BLaER1 treated with 17β-estradiol and CSF1 and Interleukin-3, amounts not matched to agents 10 nM and 100 nM (cell line): ENCODE measurements at regions not wholly inside any gene's neighbourhood (a gene's known extent, or its start where the extent isn't known, plus 50 kb on each side); places are given as distances from the start of the nearest gene placed in this dataset.
"Not testable (repeated sequence)": the region's sequence is repeated elsewhere in the genome, so short reads cannot be mapped to it uniquely, and the experiment has no call there.

Source experiments
- H3K27ac ChIP-seq, 11 experiments: shearing (Covaris generic); formaldehyde crosslinking; 2 replicates each; pipeline ENCODE4 v1.8.1; 2022
- H3K27me3 ChIP-seq, 11 experiments: shearing (Covaris generic); formaldehyde crosslinking; 2 replicates each; pipeline ENCODE4 v1.8.1; 2022
- H3K36me3 ChIP-seq, 11 experiments: shearing (Covaris generic); formaldehyde crosslinking; 2 replicates each; pipeline ENCODE4 v1.8.1; 2022
- H3K4me1 ChIP-seq, 10 experiments: shearing (Covaris generic); formaldehyde crosslinking; 2 replicates each; pipeline ENCODE4 v1.8.1; 2022
- H3K4me2 ChIP-seq, 11 experiments: shearing (Covaris generic); formaldehyde crosslinking; 2 replicates each; pipeline ENCODE4 v1.8.1; 2022
- H3K4me3 ChIP-seq, 10 experiments: shearing (Covaris generic); formaldehyde crosslinking; 2 replicates each; pipeline ENCODE4 v1.8.1; 2022
- H3K9ac ChIP-seq, 11 experiments: shearing (Covaris generic); formaldehyde crosslinking; 2 replicates each; pipeline ENCODE4 v1.8.1; 2022
- H3K9me3 ChIP-seq, 11 experiments: shearing (Covaris generic); formaldehyde crosslinking; replicated peaks in 1 of 11; 2 replicates each; pipeline ENCODE4 v1.8.1; 2022
- H4K20me1 ChIP-seq, 11 experiments: shearing (Covaris generic); formaldehyde crosslinking; 2 replicates each; pipeline ENCODE4 v1.8.1; 2022
- Cebpa-rat ChIP-seq, 11 experiments: shearing (Covaris generic); IDR thresholded peaks; 2 replicates each; pipeline ENCODE4 v1.8.1; 2022

DNA sequence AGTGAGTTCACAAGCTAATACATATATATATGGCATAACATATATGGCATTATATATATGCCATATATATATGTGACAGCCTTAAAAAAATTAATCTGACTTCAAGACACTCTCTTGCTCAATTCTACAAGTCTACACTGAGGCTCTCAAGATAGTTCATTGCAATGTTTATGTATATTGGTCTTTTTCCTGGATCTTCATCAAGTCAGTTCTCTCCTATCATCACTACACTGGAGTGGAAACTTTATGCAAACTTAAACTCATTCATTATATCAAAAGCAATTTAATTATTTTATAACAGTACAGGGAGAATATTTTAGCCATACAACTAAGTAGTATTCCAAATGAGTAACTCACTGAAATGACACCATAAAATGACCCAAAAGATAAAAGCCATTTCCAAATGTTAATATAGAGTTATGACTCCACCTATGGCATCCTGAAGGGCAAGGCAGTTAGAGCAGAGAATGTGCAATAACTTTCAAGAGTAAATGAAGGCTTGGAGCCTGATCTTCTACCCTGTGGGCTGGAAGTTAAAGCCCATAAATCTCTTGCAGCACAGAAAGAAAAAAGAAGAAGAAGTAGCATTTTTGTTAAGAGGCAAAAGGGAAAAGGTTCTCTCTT is 176.3 kb upstream of the SLIT2 start:
- no peaks in the 10 kb centered on the region for H3K4me1 ChIP-seq
- no peak overlapping the region for H3K9ac ChIP-seq
- no peaks in the 10 kb centered on the region; a peak in 1 of 22 replicates for H4K20me1 ChIP-seq
- peaks cover 0 to 10% (median 0%) of the 10 kb centered on the region in 11 experiments; a peak in 2 of 22 replicates for H3K9me3 ChIP-seq
- no peak overlapping the region for H3K4me2 ChIP-seq
- no peak for TF ChIP-seq Cebpa-rat (IDR thresholded peaks at IDR 0.05)
- no peaks in the 10 kb centered on the region for H3K27me3 ChIP-seq
- H3K27ac ChIP-seq: no peak overlapping the region
- H3K36me3 ChIP-seq: no peaks in the 10 kb centered on the region
- H3K4me3 ChIP-seq: no peak overlapping the region

DNA sequence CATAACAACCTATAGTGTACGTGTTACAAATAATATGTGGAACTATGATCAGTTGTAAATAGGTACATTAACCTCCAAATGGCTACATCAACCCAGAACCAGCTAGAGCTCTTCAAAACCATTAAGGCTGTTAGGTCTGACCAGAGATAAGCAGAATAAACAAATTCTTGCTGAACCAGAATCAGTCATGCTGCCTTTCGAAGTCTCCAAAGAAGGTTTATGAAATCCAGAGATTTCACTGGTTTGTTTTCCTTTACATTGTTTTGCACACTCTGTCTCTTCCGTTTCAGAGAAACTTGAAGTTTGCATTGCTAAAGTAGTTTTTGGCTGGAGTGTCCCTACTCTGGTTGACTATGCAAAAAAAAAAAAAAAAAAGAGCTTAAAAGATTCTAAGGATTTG is 177.3 kb upstream of the SLIT2 start:
- H3K27me3 ChIP-seq: no peaks in the 10 kb centered on the region
- TF ChIP-seq Cebpa-rat (IDR thresholded peaks at IDR 0.05): no peak
- no peak overlapping the region for H3K4me2 ChIP-seq
- H3K9ac ChIP-seq: no peak overlapping the region
- no peaks in the 10 kb centered on the region for H3K4me1 ChIP-seq
- H3K4me3 ChIP-seq: no peak overlapping the region
- H3K9me3 ChIP-seq: peaks cover 0 to 10% (median 0%) of the 10 kb centered on the region in 11 experiments; a peak in 2 of 22 replicates
- H3K36me3 ChIP-seq: no peaks in the 10 kb centered on the region
- H4K20me1 ChIP-seq: no peaks in the 10 kb centered on the region; a peak in 1 of 22 replicates
- no peak overlapping the region for H3K27ac ChIP-seq

DNA sequence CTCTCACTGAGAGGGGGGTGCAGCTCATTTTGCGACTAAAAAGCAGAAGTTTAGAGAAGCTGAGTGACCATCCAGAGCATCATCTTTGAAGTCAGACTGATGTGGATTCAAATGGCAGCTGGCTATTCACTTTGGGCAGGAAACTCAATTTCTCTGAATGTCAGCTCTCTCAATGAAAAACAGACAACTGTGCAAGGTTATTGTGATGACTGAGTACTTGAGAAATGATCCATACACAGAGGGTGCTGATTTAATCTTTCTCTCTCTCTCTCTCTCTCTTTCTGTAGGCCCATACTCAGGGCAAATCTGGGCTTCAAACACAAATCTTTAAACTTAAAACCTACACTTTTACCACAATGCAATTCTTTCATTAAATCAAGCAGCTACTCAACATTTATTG is 185.8 kb upstream of the SLIT2 start:
- H3K9ac ChIP-seq: no peak overlapping the region
- no peaks in the 10 kb centered on the region for H3K4me1 ChIP-seq
- no peaks in the 10 kb centered on the region for H4K20me1 ChIP-seq
- no peaks in the 10 kb centered on the region for H3K9me3 ChIP-seq
- H3K36me3 ChIP-seq: no peaks in the 10 kb centered on the region
- peak overlapping the region in 2 of 11 experiments; percentile 41 to 56; a peak in 2 of 22 replicates for H3K27ac ChIP-seq
- H3K4me3 ChIP-seq: no peak overlapping the region
- H3K27me3 ChIP-seq: no peaks in the 10 kb centered on the region
- no peak overlapping the region; a peak in 1 of 22 replicates for H3K4me2 ChIP-seq
- no peak for TF ChIP-seq Cebpa-rat (IDR thresholded peaks at IDR 0.05)

DNA sequence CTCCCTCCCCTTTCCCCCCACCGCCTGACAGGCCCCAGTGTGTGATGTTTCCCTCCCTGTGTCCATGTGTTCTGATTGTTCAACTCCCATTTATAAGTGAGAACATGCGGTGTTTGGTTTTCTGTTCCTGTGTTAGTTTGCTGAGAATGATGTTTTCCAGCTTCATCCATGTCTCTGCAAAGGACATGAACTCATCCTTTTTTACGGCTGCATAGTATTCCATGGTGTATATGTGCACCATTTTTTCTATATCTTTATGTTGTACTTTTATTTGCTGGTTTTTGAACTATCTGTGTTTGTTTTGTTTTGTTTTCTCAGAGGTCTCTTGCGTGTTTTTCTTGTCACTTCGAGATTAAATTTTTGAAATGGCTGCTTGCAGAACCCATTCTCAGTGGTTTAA is 188.8 kb upstream of the SLIT2 start:
- H3K9ac ChIP-seq, H3K9me3 ChIP-seq, H3K4me1 ChIP-seq, H3K27ac ChIP-seq, H4K20me1 ChIP-seq, H3K27me3 ChIP-seq, H3K36me3 ChIP-seq, H3K4me2 ChIP-seq, H3K4me3 ChIP-seq: not testable (repeated sequence)

DNA sequence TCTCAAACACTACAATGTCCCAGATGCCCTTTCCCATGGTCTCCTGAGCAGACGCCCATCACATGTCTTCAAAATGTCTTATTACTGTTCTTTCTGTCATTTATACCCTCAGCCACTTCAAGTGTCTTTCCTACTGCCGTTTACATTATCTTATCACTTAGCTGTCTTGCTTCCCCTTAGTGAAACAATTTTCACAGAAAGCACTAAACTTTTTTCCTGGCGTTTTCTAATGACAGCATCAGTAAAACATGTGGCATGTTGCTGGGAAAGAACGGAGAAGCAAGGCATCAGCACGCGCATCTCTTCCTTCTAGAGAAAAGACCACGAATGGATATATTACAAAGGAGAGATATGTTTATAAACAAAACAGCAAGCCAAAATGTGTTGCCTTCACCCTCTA is 189.7 kb upstream of the SLIT2 start:
- no peak overlapping the region for H3K9ac ChIP-seq
- no peaks in the 10 kb centered on the region for H3K27me3 ChIP-seq
- H3K4me3 ChIP-seq: no peak overlapping the region
- no peak overlapping the region for H3K4me2 ChIP-seq
- H3K27ac ChIP-seq: no peak overlapping the region
- no peaks in the 10 kb centered on the region for H3K36me3 ChIP-seq
- H3K4me1 ChIP-seq: no peaks in the 10 kb centered on the region
- TF ChIP-seq Cebpa-rat (IDR thresholded peaks at IDR 0.05): no peak
- no peaks in the 10 kb centered on the region for H3K9me3 ChIP-seq
- no peaks in the 10 kb centered on the region for H4K20me1 ChIP-seq

GRCh38 chr4:20050768-20051167 is 200.9 kb upstream of the SLIT2 start:
- Histone ChIP-seq H3K4me1 (no peaks in the 10 kb centered on the region), H4K20me1 (no peaks in the 10 kb centered on the region)

DNA sequence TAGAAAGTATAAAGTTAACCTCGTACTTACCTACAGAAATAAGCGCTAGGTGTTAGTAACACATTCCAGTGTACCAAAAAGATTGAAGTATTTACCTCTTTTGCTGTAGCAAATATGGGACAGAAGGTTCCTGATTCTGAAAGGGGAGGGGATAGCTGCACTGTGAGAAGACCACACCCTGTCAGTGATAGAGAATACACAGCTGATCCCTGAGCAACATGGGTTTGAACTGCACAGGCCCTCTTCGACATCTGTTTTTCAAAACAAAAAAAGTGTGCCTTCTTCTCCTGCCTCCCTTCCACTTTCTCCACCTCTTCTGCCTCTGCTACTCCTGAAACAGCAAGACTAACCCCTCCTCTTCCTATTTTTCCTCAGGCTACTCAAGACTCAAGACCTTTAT is 201.8 kb upstream of the SLIT2 start:
- H3K4me1 ChIP-seq: no peaks in the 10 kb centered on the region
- H3K36me3 ChIP-seq: no peaks in the 10 kb centered on the region
- no peak for TF ChIP-seq Cebpa-rat (IDR thresholded peaks at IDR 0.05)
- no peak overlapping the region for H3K27ac ChIP-seq
- no peak overlapping the region for H3K4me2 ChIP-seq
- H3K9ac ChIP-seq: no peak overlapping the region
- H3K9me3 ChIP-seq: no peaks in the 10 kb centered on the region
- H3K4me3 ChIP-seq: no peak overlapping the region
- H4K20me1 ChIP-seq: no peaks in the 10 kb centered on the region
- H3K27me3 ChIP-seq: no peaks in the 10 kb centered on the region

More at GRCh38 chr4:20050768-20051167, 200.9 kb upstream of the SLIT2 start:
- Histone ChIP-seq H3K4me2 (no peak overlapping the region), H3K9me3 (no peaks in the 10 kb centered on the region), H3K36me3 (no peaks in the 10 kb centered on the region), H3K4me3 (no peak overlapping the region), H3K27ac (no peak overlapping the region), H3K9ac (no peak overlapping the region), H3K27me3 (no peaks in the 10 kb centered on the region)
- no peak for TF ChIP-seq Cebpa-rat (IDR thresholded peaks at IDR 0.05)

DNA sequence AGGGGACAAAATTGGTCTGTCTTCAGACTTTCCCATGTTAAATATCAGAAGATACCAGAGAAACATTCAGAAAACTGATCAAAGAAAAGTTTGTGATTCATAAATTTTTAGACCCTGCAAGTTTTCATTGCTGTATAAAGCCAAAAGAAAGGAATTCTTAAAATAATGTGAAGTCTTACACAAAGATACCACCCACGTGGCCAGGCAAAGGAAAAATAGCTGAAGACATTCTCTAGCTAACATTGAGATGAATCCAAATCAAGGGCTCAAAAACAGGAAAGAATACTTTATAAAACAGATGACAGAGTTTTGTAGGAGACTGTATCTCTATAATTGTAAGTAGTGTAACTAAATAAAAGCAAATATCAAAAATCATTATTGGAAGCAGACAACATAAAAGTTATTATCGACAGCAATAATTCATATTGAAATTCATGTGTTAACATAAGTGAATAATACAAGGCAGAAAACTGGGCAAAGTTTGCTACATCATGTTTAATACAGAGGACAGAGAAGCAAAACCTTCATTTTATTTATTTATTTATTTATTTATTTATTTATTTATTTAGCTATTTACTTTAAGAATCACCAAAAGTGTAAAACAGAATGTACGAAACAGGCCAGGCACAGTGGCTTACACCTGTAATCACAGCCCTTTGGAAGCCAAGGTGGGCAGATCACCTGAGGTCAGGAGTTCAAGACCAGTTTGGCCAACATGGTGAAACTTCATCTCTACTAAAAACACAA is 204.6 kb upstream of the SLIT2 start:
- no peaks in the 10 kb centered on the region for H3K27me3 ChIP-seq
- H3K9ac ChIP-seq: no peak overlapping the region
- H3K9me3 ChIP-seq: no peaks in the 10 kb centered on the region
- no peak for TF ChIP-seq Cebpa-rat (IDR thresholded peaks at IDR 0.05)
- no peak overlapping the region for H3K27ac ChIP-seq
- peaks cover 0 to 18% (median 0%) of the 10 kb centered on the region in 10 experiments; a peak in 3 of 20 replicates for H3K4me1 ChIP-seq
- no peak overlapping the region for H3K4me3 ChIP-seq
- no peaks in the 10 kb centered on the region for H3K36me3 ChIP-seq
- H3K4me2 ChIP-seq: no peak overlapping the region
- H4K20me1 ChIP-seq: no peaks in the 10 kb centered on the region

DNA sequence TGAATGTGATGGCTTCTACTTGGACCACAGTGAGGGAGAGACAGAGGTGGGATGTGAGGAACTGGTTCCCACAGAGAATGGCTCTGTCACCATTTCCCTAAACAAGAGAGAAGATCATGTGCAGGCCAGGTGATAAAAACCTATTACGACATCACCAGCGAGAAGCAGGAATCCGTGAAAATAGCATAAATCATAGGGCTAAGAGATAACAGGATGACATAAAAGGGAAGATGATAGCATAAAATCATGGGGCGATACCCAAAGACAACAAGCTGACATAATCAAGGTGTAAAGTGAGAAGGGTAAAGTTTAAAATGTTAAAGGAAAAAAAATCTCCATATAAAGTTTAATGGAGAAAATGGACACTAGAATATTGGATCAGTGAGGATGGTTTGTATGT is 205.5 kb upstream of the SLIT2 start:
- no peaks in the 10 kb centered on the region for H3K36me3 ChIP-seq
- H4K20me1 ChIP-seq: no peaks in the 10 kb centered on the region
- H3K4me2 ChIP-seq: no peak overlapping the region
- H3K9me3 ChIP-seq: no peaks in the 10 kb centered on the region
- no peak overlapping the region for H3K27ac ChIP-seq
- no peak for TF ChIP-seq Cebpa-rat (IDR thresholded peaks at IDR 0.05)
- H3K9ac ChIP-seq: no peak overlapping the region
- peaks cover 0 to 18% (median 0%) of the 10 kb centered on the region in 10 experiments; a peak in 3 of 20 replicates for H3K4me1 ChIP-seq
- no peak overlapping the region for H3K4me3 ChIP-seq
- no peaks in the 10 kb centered on the region for H3K27me3 ChIP-seq

- H3K27me3 ChIP-seq: no peaks in the 10 kb centered on the region
- H3K36me3 ChIP-seq: no peaks in the 10 kb centered on the region
- no peaks in the 10 kb centered on the region for H4K20me1 ChIP-seq
- no peaks in the 10 kb centered on the region for H3K9me3 ChIP-seq
- H3K4me1 ChIP-seq: peaks cover 0 to 18% (median 0%) of the 10 kb centered on the region in 10 experiments; a peak in 3 of 20 replicates
- H3K27ac ChIP-seq: no peak overlapping the region
- no peak overlapping the region for H3K4me2 ChIP-seq
- no peak overlapping the region for H3K4me3 ChIP-seq
- no peak overlapping the region for H3K9ac ChIP-seq
- TF ChIP-seq Cebpa-rat (IDR thresholded peaks at IDR 0.05): no peak
Measured at GRCh38 chr4:20044966-20045365, 206.7 kb upstream of the SLIT2 start.
